Hematopoietic multipotent progenitor cell treated with erythropoietin and hydrocortisone succinate and interleukin-3 and kit ligand, for 15 days (in vitro differentiated cells): ENCODE measurements at regions not wholly inside any gene's neighbourhood (a gene's known extent, or its start where the extent isn't known, plus 50 kb on each side); places are given as distances from the start of the nearest gene placed in this dataset.

Experiments used
- DNase-seq: peaks from one replicate; pipeline ENCODE4 v3.0.0-alpha.2; 2015; ENCODE audit warnings: low spot score

GRCh38 chr10:21172542-21172929 is 275.4 kb upstream of the NEBL start:
- DNase-seq: no peak

- no peak for DNase-seq
These were observed 274.9 kb upstream of the NEBL start for GRCh38 chr10:21171936-21172541.

GRCh38 chr10:21171197-21171935 is 274.3 kb upstream of the NEBL start:
- DNase-seq: no peak

GRCh38 chr10:21170216-21170615 is 273.1 kb upstream of the NEBL start:
- no peak for DNase-seq

GRCh38 chr10:21169271-21169670 is 272.2 kb upstream of the NEBL start:
- DNase-seq: no peak

GRCh38 chr10:21167288-21168010 is 270.3 kb upstream of the NEBL start:
- DNase-seq: no peak

- no peak for DNase-seq
These were observed 269.6 kb upstream of the NEBL start for GRCh38 chr10:21166557-21167287.

- no peak for DNase-seq
These were observed 268.4 kb upstream of the NEBL start for GRCh38 chr10:21165489-21165888.

GRCh38 chr10:21164687-21165086 is 267.6 kb upstream of the NEBL start:
- no peak for DNase-seq

- no peak for DNase-seq
These were observed 265.8 kb upstream of the NEBL start for GRCh38 chr10:21162948-21163347.

- DNase-seq: no peak
These were observed 264.5 kb upstream of the NEBL start for GRCh38 chr10:21161647-21162046.

GRCh38 chr10:21161090-21161625 is 264.0 kb upstream of the NEBL start:
- DNase-seq: no peak

- DNase-seq: no peak
These were observed 263.0 kb upstream of the NEBL start for GRCh38 chr10:21160116-21160515.

- no peak for DNase-seq
These were observed 262.6 kb upstream of the NEBL start for GRCh38 chr10:21159669-21160068.

GRCh38 chr10:21158301-21158700 is 261.2 kb upstream of the NEBL start:
- DNase-seq: no peak

GRCh38 chr10:21157664-21158063 is 260.6 kb upstream of the NEBL start:
- DNase-seq: no peak

- DNase-seq: no peak
These were observed 253.1 kb upstream of the NEBL start for GRCh38 chr10:21150166-21150565.

- no peak for DNase-seq
These were observed 249.3 kb upstream of the NEBL start for GRCh38 chr10:21146436-21146789.

- DNase-seq: no peak
These were observed 248.8 kb upstream of the NEBL start for GRCh38 chr10:21145751-21146435.

- no peak for DNase-seq
These were observed 246.9 kb upstream of the NEBL start for GRCh38 chr10:21144047-21144446.

GRCh38 chr10:21141946-21142492 is 244.9 kb upstream of the NEBL start:
- DNase-seq: no peak
